ENCODE measurements at regions not wholly inside any gene's neighbourhood (a gene's known extent, or its start where the extent isn't known, plus 50 kb on each side); places are given as distances from the start of the nearest gene placed in this dataset.

DNA sequence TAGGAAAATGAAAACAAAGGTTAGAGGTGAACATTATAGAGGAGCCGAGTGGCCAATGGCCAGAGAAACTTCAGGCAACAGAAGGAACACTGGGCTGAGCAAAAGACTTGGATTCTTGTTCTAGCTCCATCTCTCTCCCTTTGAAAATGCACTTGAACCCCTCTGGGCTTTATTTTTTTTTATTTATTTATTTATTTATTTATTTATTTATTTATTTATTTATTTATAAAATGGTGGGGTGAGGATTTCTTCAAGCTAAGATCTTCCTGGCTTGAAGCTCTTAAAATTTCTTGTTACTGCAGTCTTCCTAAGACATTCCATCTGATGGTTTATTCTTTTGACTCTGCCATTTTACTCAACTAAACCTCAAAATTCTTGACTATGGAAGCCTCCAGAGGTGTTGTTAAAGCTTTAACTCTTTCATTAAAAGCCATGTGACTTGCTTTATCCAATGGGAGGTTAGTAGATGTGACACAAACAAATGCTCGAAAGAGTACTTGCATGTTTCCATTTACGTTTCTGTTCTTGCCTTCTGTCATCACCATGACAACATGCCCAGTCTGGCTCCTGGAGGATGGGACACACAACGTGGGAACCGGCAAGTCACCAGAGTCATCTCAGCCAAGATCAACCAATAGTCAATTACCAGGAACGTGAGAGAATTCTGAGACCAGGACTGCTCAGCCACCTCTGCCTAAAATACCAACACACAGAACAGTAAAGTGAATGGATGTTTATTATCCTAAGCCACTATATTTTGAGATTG is 325.2 kb upstream of the CTNNB1 start:
- no peak for TF ChIP-seq CTCF (IDR thresholded peaks at IDR 0.05)
- TF ChIP-seq POLR2A (IDR thresholded peaks at IDR 0.05) = no peak
